Stimulated activated naive B cell treated with anti-CD40 and anti-IgM and Interleukin-4, amounts not matched to agents 10 μg/mL and 1 μg/mL and 100 μg/mL, for 72 hours (primary cell): ENCODE measurements at regions not wholly inside any gene's neighbourhood (a gene's known extent, or its start where the extent isn't known, plus 50 kb on each side); places are given as distances from the start of the nearest gene placed in this dataset.
A peak's percentile ranks its signal among the peaks of the same experiment; 100 is the strongest.

Source experiments
- ATAC-seq, 2 donors: fragments of 150-1000 bp; cut with Tn5 transposase; replicated peaks; 2 replicates each; pipeline ENCODE4 v1.10.0; 2021; ENCODE audit warnings: moderate library complexity in 1 of 2
- DNase-seq: peaks from one replicate; pipeline ENCODE4 v3.0.0; 2021
- H3K27ac Mint-ChIP-seq: one replicate; pipeline ENCODE4 v1.8.0; 2022; ENCODE audit warnings: mild to moderate bottlenecking, mixed read lengths
- H3K27me3 Mint-ChIP-seq, 2 donors: one replicate each; pipeline ENCODE4 v1.8.0; 2022; ENCODE audit warnings: mixed read lengths in 2 of 2
- H3K36me3 Mint-ChIP-seq, 2 donors: one replicate each; pipeline ENCODE4 v1.8.0; 2022; ENCODE audit warnings: mixed read lengths in 2 of 2, mild to moderate bottlenecking in 1 of 2
- H3K4me1 Mint-ChIP-seq, 2 donors: one replicate each; pipeline ENCODE4 v1.8.0; 2022; ENCODE audit warnings: mixed read lengths in 2 of 2, mild to moderate bottlenecking in 1 of 2
- H3K4me3 Mint-ChIP-seq, 2 donors: one replicate each; pipeline ENCODE4 v1.8.0; 2022; ENCODE audit warnings: mild to moderate bottlenecking in 2 of 2, mixed read lengths in 2 of 2, moderate library complexity in 1 of 2
- H3K9me3 Mint-ChIP-seq, 2 donors: one replicate each; pipeline ENCODE4 v1.8.0; 2022; ENCODE audit warnings: mixed read lengths in 2 of 2, mild to moderate bottlenecking in 1 of 2

- H3K27ac Mint-ChIP-seq: peak overlapping the region; percentile 79
- no peak overlapping the region for H3K4me3 Mint-ChIP-seq
- no peaks in the 10 kb centered on the region for H3K27me3 Mint-ChIP-seq
- peaks cover 0 to 21% of the 10 kb centered on the region in 2 donors for H3K36me3 Mint-ChIP-seq
- H3K9me3 Mint-ChIP-seq: no peaks in the 10 kb centered on the region
- peaks cover 16 to 21% of the 10 kb centered on the region in 2 donors for H3K4me1 Mint-ChIP-seq
- no peak for DNase-seq
- ATAC-seq: peak; percentile 58 to 63
These were observed 215.4 kb downstream of the SEC14L1 start for GRCh38 chr17:77356109-77356689.

GRCh38 chr17:77356690-77357201 lies 216.0 kb downstream of the SEC14L1 start:
- DNase-seq: no peak
- Mint-ChIP-seq H3K27me3 (no peaks in the 10 kb centered on the region), H3K4me1 (peaks cover 14 to 16% of the 10 kb centered on the region in 2 donors), H3K9me3 (no peaks in the 10 kb centered on the region), H3K27ac (peak overlapping the region; percentile 83), H3K4me3 (no peak overlapping the region), H3K36me3 (peaks cover 0 to 16% of the 10 kb centered on the region in 2 donors)
- ATAC-seq: no peak

GRCh38 chr17:77358801-77359200 lies 218.0 kb downstream of the SEC14L1 start:
- H3K4me3 Mint-ChIP-seq: no peak overlapping the region
- no peak for DNase-seq
- no peak overlapping the region for H3K27ac Mint-ChIP-seq

GRCh38 chr17:77359236-77359635 lies 218.5 kb downstream of the SEC14L1 start:
- no peak overlapping the region for H3K27ac Mint-ChIP-seq
- no peaks in the 10 kb centered on the region for H3K9me3 Mint-ChIP-seq
- H3K4me3 Mint-ChIP-seq: no peak overlapping the region
- ATAC-seq (no peak), DNase-seq (no peak)
- H3K27me3 Mint-ChIP-seq: peaks cover 0 to 6% of the 10 kb centered on the region in 2 donors
- H3K36me3 Mint-ChIP-seq: peaks cover 6 to 27% of the 10 kb centered on the region in 2 donors
- H3K4me1 Mint-ChIP-seq: peaks cover 24 to 28% of the 10 kb centered on the region in 2 donors

More at GRCh38 chr17:77358801-77359200, 218.0 kb downstream of the SEC14L1 start:
- ATAC-seq: no peak
- peaks cover 4 to 22% of the 10 kb centered on the region in 2 donors for H3K36me3 Mint-ChIP-seq
- H3K4me1 Mint-ChIP-seq: peaks cover 24 to 28% of the 10 kb centered on the region in 2 donors
- no peaks in the 10 kb centered on the region for H3K9me3 Mint-ChIP-seq
- H3K27me3 Mint-ChIP-seq: peaks cover 0 to 2% of the 10 kb centered on the region in 2 donors

- DNase-seq (no peak), ATAC-seq (no peak)
- Mint-ChIP-seq H3K4me1 (peaks cover 45 to 50% of the 10 kb centered on the region in 2 donors), H3K36me3 (peaks cover 6 to 24% of the 10 kb centered on the region in 2 donors), H3K9me3 (no peaks in the 10 kb centered on the region), H3K27me3 (peaks cover 0 to 6% of the 10 kb centered on the region in 2 donors), H3K27ac (peak overlapping the region; percentile 7), H3K4me3 (no peak overlapping the region)
These were observed 221.3 kb downstream of the SEC14L1 start for GRCh38 chr17:77361986-77362620.

- Mint-ChIP-seq H3K4me1 (peaks cover 47 to 54% of the 10 kb centered on the region in 2 donors), H3K36me3 (peaks cover 6 to 17% of the 10 kb centered on the region in 2 donors), H3K27me3 (peaks cover 0 to 6% of the 10 kb centered on the region in 2 donors), H3K9me3 (no peaks in the 10 kb centered on the region), H3K4me3 (peak overlapping the region in 1 of 2 donors; percentile 29), H3K27ac (peak overlapping the region; percentile 6)
- ATAC-seq: no peak
- DNase-seq: no peak
These were observed 223.1 kb downstream of the SEC14L1 start for GRCh38 chr17:77363821-77364361.

GRCh38 chr17:77364381-77364911 lies 223.7 kb downstream of the SEC14L1 start:
- Mint-ChIP-seq H3K9me3 (no peaks in the 10 kb centered on the region), H3K4me1 (peaks cover 47 to 54% of the 10 kb centered on the region in 2 donors), H3K4me3 (no peak overlapping the region), H3K27me3 (peaks cover 0 to 6% of the 10 kb centered on the region in 2 donors), H3K36me3 (peaks cover 6 to 17% of the 10 kb centered on the region in 2 donors), H3K27ac (no peak overlapping the region)
- DNase-seq (no peak), ATAC-seq (no peak)

- Mint-ChIP-seq H3K9me3 (no peaks in the 10 kb centered on the region), H3K27me3 (peaks cover 0 to 6% of the 10 kb centered on the region in 2 donors), H3K27ac (no peak overlapping the region), H3K4me1 (peaks cover 47 to 54% of the 10 kb centered on the region in 2 donors), H3K36me3 (peaks cover 6 to 17% of the 10 kb centered on the region in 2 donors), H3K4me3 (no peak overlapping the region)
- DNase-seq: no peak
- ATAC-seq: no peak
These were observed 224.3 kb downstream of the SEC14L1 start for GRCh38 chr17:77364941-77365583.

- Mint-ChIP-seq H3K4me1 (peaks cover 52 to 56% of the 10 kb centered on the region in 2 donors), H3K36me3 (peaks cover 6 to 17% of the 10 kb centered on the region in 2 donors), H3K9me3 (no peaks in the 10 kb centered on the region), H3K27ac (no peak overlapping the region), H3K27me3 (peaks cover 0 to 6% of the 10 kb centered on the region in 2 donors), H3K4me3 (no peak overlapping the region)
- ATAC-seq (peak; percentile 44 to 56), DNase-seq (no peak)
These were observed 224.9 kb downstream of the SEC14L1 start for GRCh38 chr17:77365584-77366186.

GRCh38 chr17:77366206-77366557 lies 225.4 kb downstream of the SEC14L1 start:
- no peaks in the 10 kb centered on the region for H3K9me3 Mint-ChIP-seq
- peaks cover 6 to 17% of the 10 kb centered on the region in 2 donors for H3K36me3 Mint-ChIP-seq
- H3K4me1 Mint-ChIP-seq: peaks cover 56 to 61% of the 10 kb centered on the region in 2 donors
- ATAC-seq (no peak), DNase-seq (no peak)
- no peak overlapping the region for H3K27ac Mint-ChIP-seq
- peaks cover 0 to 6% of the 10 kb centered on the region in 2 donors for H3K27me3 Mint-ChIP-seq
- H3K4me3 Mint-ChIP-seq: no peak overlapping the region

GRCh38 chr17:77366558-77367245 lies 225.9 kb downstream of the SEC14L1 start:
- DNase-seq (no peak), ATAC-seq (peak; percentile 50 to 58)
- Mint-ChIP-seq H3K27ac (peak overlapping the region; percentile 33), H3K36me3 (peaks cover 6 to 17% of the 10 kb centered on the region in 2 donors), H3K4me3 (no peak overlapping the region), H3K27me3 (peaks cover 0 to 6% of the 10 kb centered on the region in 2 donors), H3K4me1 (peaks cover 60 to 66% of the 10 kb centered on the region in 2 donors), H3K9me3 (no peaks in the 10 kb centered on the region)

- Mint-ChIP-seq H3K4me1 (peaks cover 58 to 62% of the 10 kb centered on the region in 2 donors), H3K4me3 (no peak overlapping the region), H3K9me3 (no peaks in the 10 kb centered on the region), H3K27me3 (no peaks in the 10 kb centered on the region), H3K27ac (no peak overlapping the region), H3K36me3 (no peaks in the 10 kb centered on the region)
- DNase-seq (no peak), ATAC-seq (no peak)
These were observed 228.8 kb downstream of the SEC14L1 start for GRCh38 chr17:77369544-77369971.

GRCh38 chr17:77370586-77370985 lies 229.8 kb downstream of the SEC14L1 start:
- Mint-ChIP-seq H3K9me3 (no peaks in the 10 kb centered on the region), H3K27me3 (no peaks in the 10 kb centered on the region), H3K4me3 (no peak overlapping the region), H3K27ac (no peak overlapping the region), H3K36me3 (no peaks in the 10 kb centered on the region), H3K4me1 (peaks cover 59 to 62% of the 10 kb centered on the region in 2 donors)
- DNase-seq (no peak), ATAC-seq (no peak)
